Kidney (tissue), 13 donors: ENCODE measurements at regions not wholly inside any gene's neighbourhood (a gene's known extent, or its start where the extent isn't known, plus 50 kb on each side); places are given as distances from the start of the nearest gene placed in this dataset.

ENCODE experiments used
- DNase-seq, 5 donors: peaks; one replicate each; pipeline ENCODE4 v3.0.0-alpha.2; 2013 to 2020
- FAIRE-seq: peaks from 2 replicates; lab custom pipeline; 2012; peaks lifted over from hg19 to GRCh38; lab: Jason Lieb, UNC
- H3K27ac ChIP-seq, 2 donors: one replicate each; pipeline ENCODE4 v1.7.0; 2013; ENCODE audit warnings: low read depth in 2 of 2, low read length in 2 of 2, inconsistent platforms in 1 of 2
- H3K27me3 ChIP-seq: one replicate; pipeline ENCODE4 v1.7.1; 2013; ENCODE audit warnings: low read length, inconsistent platforms; ENCODE audit not compliant: control insufficient read depth, insufficient read depth
- H3K36me3 ChIP-seq, 3 donors: one replicate each; pipeline versions ENCODE4 v1.7.0 to v1.7.1; 2013; ENCODE audit warnings: low read length in 3 of 3, control low read depth in 1 of 3, inconsistent platforms in 1 of 3; ENCODE audit not compliant: insufficient read depth in 3 of 3, control insufficient read depth in 2 of 3
- H3K4me1 ChIP-seq, 3 donors: one replicate each; pipeline versions ENCODE4 v1.7.0 to v1.7.1; 2013; ENCODE audit warnings: low read length in 3 of 3, inconsistent platforms in 1 of 3, low read depth in 1 of 3; ENCODE audit not compliant: control insufficient read depth in 2 of 3, insufficient read depth in 2 of 3
- H3K4me3 ChIP-seq, 3 donors: one replicate each; pipeline versions ENCODE4 v1.7.0 to v1.8.1; 2013; ENCODE audit warnings: low read length in 3 of 3, control low read depth in 1 of 3, inconsistent platforms in 1 of 3
- H3K9ac ChIP-seq, 3 donors: one replicate each; pipeline versions ENCODE4 v1.7.0 to v1.7.1; 2013; ENCODE audit warnings: low read length in 3 of 3, control low read depth in 1 of 3, inconsistent platforms in 1 of 3
- H3K9me3 ChIP-seq, 3 donors: one replicate each; pipeline versions ENCODE4 v1.7.0 to v1.7.1; 2013; ENCODE audit warnings: low read length in 3 of 3, control low read depth in 1 of 3, inconsistent platforms in 1 of 3; ENCODE audit not compliant: control insufficient read depth in 2 of 3, insufficient read depth in 1 of 3
- CTCF ChIP-seq: IDR thresholded peaks from 3 replicates; pipeline ENCODE4 v1.5.1; 2012; ENCODE audit warnings: mild to moderate bottlenecking, moderate library complexity, borderline replicate concordance; ENCODE audit not compliant: insufficient read depth; ENCODE audit errors: extremely low read depth
- intact Hi-C: fragments of 100-400 bp; cut with DNase I; formaldehyde crosslinking; loops from one replicate; pipeline ENCODE4 v1.11.1; 2022
- donor health status: control.
- donor health status: control.
- donor health status: control.
- donor health status: control.
- donor health status: control.
- donor health status: DM: yes; HTN: yes; CAD: no.
- donor health status: Normal renal cell carcinoma (clear cell type).

GRCh38 chr11:70871881-70872280 is 380.5 kb downstream of the SHANK2 start:
- no peaks in the 10 kb centered on the region for H3K36me3 ChIP-seq
- H3K4me1 ChIP-seq: peaks cover 0 to 6% (median 0%) of the 10 kb centered on the region in 3 donors
- peak in 1 of 5 donors; percentile 30 for DNase-seq
- no peak overlapping the region for H3K4me3 ChIP-seq
- H3K9ac ChIP-seq: no peak overlapping the region
- no peak for TF ChIP-seq CTCF
- FAIRE-seq: no peak
- H3K27ac ChIP-seq: no peak overlapping the region
- no peaks in the 10 kb centered on the region for H3K9me3 ChIP-seq
- intact Hi-C loops: no loop called here
- no peaks in the 10 kb centered on the region for H3K27me3 ChIP-seq

GRCh38 chr11:70872299-70872698 is 380.1 kb downstream of the SHANK2 start:
- no peak overlapping the region for H3K4me3 ChIP-seq
- peaks cover 0 to 6% (median 0%) of the 10 kb centered on the region in 3 donors for H3K4me1 ChIP-seq
- DNase-seq: peak in 1 of 5 donors; percentile 27
- intact Hi-C loops: no loop called here
- TF ChIP-seq CTCF: no peak
- no peak overlapping the region for H3K9ac ChIP-seq
- H3K9me3 ChIP-seq: no peaks in the 10 kb centered on the region
- no peaks in the 10 kb centered on the region for H3K36me3 ChIP-seq
- no peaks in the 10 kb centered on the region for H3K27me3 ChIP-seq
- FAIRE-seq: no peak
- H3K27ac ChIP-seq: no peak overlapping the region

- no peaks in the 10 kb centered on the region for H3K9me3 ChIP-seq
- no peak for TF ChIP-seq CTCF
- no peaks in the 10 kb centered on the region for H3K27me3 ChIP-seq
- no peak overlapping the region for H3K4me3 ChIP-seq
- H3K4me1 ChIP-seq: peaks cover 0 to 6% (median 0%) of the 10 kb centered on the region in 3 donors
- FAIRE-seq (no peak), DNase-seq (no peak)
- H3K27ac ChIP-seq: no peak overlapping the region
- intact Hi-C loops: no loop called here
- no peaks in the 10 kb centered on the region for H3K36me3 ChIP-seq
- no peak overlapping the region for H3K9ac ChIP-seq
These were observed 379.2 kb downstream of the SHANK2 start for GRCh38 chr11:70872955-70873735.
